ENCODE measurements at regions not wholly inside any gene's neighbourhood (a gene's known extent, or its start where the extent isn't known, plus 50 kb on each side); places are given as distances from the start of the nearest gene placed in this dataset.

DNA sequence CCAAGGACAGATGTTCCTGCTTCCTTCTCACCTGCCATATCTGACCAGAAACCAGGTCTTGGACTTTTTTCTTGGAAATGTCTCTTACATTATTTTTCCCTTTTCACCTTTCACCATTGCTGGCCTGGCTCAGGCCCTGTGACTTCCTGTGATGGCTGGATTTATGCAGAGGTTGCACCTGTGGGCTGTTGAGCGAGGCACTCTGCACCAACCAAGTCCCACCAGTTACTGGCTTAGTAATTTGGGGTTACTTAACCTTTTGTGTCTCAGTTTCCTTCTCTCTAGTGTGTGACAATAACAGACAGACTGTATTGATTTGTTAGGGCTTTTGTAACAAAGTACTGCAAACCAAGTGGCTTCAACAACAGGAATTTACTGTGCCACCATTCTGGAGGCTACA is 110.0 kb downstream of the INSIG2 start:
- CTCF ChIA-PET = no interaction called here
- no peak for ATAC-seq

More for the DNA sequence above, 110.0 kb downstream of the INSIG2 start:
- Histone ChIP-seq H3K36me3 (ENCODE audit: control insufficient read depth in 2 of 2, insufficient read depth in 2 of 2, low read length in 1 of 2) (no peaks in the 10 kb centered on the region), H3K27me3 (replicated peaks in 1 of 2; ENCODE audit: control insufficient read depth in 2 of 2, insufficient read depth in 2 of 2, low read length in 1 of 2) (no peaks in the 10 kb centered on the region; a peak in 2 of 4 replicates), H3K4me3 (no peak overlapping the region), H2AFZ (ENCODE audit: control insufficient read depth, low read depth, low read length) (no peak overlapping the region), H3K4me1 (ENCODE audit: control insufficient read depth, insufficient read depth, low read length) (no peaks in the 10 kb centered on the region), H3K9me3 (replicated peaks; ENCODE audit: control insufficient read depth, insufficient read depth, low read length) (no peaks in the 10 kb centered on the region), H3K9ac (ENCODE audit: control insufficient read depth, insufficient read depth, low read length) (no peak overlapping the region), H3K79me2 (ENCODE audit: control insufficient read depth, insufficient read depth, low read length) (no peaks in the 10 kb centered on the region), H4K20me1 (ENCODE audit: control insufficient read depth, insufficient read depth) (no peaks in the 10 kb centered on the region), H3K4me2 (ENCODE audit: control insufficient read depth, insufficient read depth) (no peak overlapping the region), H3K27ac (ENCODE audit: control insufficient read depth, insufficient read depth) (no peak overlapping the region)
- intact Hi-C loops (cut with micrococcal nuclease; ENCODE audit: unreplicated experiment) = no loop called here
- RAD21 ChIA-PET (ENCODE audit: unreplicated experiment) = no interaction called here
- no peak for DNase-seq (ENCODE audit: low read depth, low spot score)
- no TSS peak for BruUV-seq (replicated peaks)
- 60% methylated on average over 1 of the region's 1 CpG for WGBS (ENCODE audit: insufficient coverage, insufficient replicate concordance, low lambda C conversion rate, missing lambda C conversion rate)
- FAIRE-seq = no peak
- TF ChIP-seq IKZF2 (IDR thresholded peaks at IDR 0.05) (no peak), PAX5 (IDR thresholded peaks at IDR 0.05; ENCODE audit: borderline replicate concordance, low read depth, low read length) (no peak), TARDBP (IDR thresholded peaks at IDR 0.05; ENCODE audit: borderline replicate concordance) (no peak), TCF12 (IDR thresholded peaks at IDR 0.05; ENCODE audit: low read depth, low read length) (no peak), SMC3 (IDR thresholded peaks at IDR 0.05; ENCODE audit: borderline replicate concordance, low read length) (no peak), BMI1 (IDR thresholded peaks at IDR 0.05; ENCODE audit: borderline replicate concordance) (no peak), BHLHE40 (IDR thresholded peaks at IDR 0.05; ENCODE audit: borderline replicate concordance in 1 of 2, low read depth in 2 of 2, low read length in 1 of 2) (no peak), CHD4 (IDR thresholded peaks at IDR 0.05) (no peak), FOS (IDR thresholded peaks at IDR 0.05; ENCODE audit: borderline replicate concordance, extremely low read depth, insufficient read length) (no peak), TCF3 (IDR thresholded peaks at IDR 0.05; ENCODE audit: borderline replicate concordance, insufficient read depth, low read depth, low read length) (no peak), YBX1 (IDR thresholded peaks at IDR 0.05) (no peak), YY1 (IDR thresholded peaks at IDR 0.05; ENCODE audit: low read depth, low read length) (no peak), LARP7 (IDR thresholded peaks at IDR 0.05) (no peak), MYC (IDR thresholded peaks at IDR 0.05; ENCODE audit: insufficient read depth, insufficient read length, insufficient replicate concordance, low read length, severe bottlenecking) (no peak), ETV6 (conservative IDR thresholded peaks at IDR 0.05 in 1 of 2, IDR thresholded peaks at IDR 0.05 in 1 of 2; ENCODE audit: borderline replicate concordance in 1 of 2, low read depth in 1 of 2) (no peak), HDAC6 (IDR thresholded peaks at IDR 0.05; ENCODE audit: unreplicated experiment) (no peak)
- TF ChIP-seq, protein P1, sequence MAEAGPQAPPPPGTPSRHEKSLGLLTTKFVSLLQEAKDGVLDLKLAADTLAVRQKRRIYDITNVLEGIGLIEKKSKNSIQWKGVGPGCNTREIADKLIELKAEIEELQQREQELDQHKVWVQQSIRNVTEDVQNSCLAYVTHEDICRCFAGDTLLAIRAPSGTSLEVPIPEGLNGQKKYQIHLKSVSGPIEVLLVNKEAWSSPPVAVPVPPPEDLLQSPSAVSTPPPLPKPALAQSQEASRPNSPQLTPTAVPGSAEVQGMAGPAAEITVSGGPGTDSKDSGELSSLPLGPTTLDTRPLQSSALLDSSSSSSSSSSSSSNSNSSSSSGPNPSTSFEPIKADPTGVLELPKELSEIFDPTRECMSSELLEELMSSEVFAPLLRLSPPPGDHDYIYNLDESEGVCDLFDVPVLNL (IDR thresholded peaks at IDR 0.05; ENCODE audit: low read depth, low read length) = no peak
- TF ChIP-seq, protein P2, sequence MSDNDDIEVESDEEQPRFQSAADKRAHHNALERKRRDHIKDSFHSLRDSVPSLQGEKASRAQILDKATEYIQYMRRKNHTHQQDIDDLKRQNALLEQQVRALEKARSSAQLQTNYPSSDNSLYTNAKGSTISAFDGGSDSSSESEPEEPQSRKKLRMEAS (IDR thresholded peaks at IDR 0.05; ENCODE audit: low read depth, low read length) = no peak
- TF ChIP-seq, protein P3, sequence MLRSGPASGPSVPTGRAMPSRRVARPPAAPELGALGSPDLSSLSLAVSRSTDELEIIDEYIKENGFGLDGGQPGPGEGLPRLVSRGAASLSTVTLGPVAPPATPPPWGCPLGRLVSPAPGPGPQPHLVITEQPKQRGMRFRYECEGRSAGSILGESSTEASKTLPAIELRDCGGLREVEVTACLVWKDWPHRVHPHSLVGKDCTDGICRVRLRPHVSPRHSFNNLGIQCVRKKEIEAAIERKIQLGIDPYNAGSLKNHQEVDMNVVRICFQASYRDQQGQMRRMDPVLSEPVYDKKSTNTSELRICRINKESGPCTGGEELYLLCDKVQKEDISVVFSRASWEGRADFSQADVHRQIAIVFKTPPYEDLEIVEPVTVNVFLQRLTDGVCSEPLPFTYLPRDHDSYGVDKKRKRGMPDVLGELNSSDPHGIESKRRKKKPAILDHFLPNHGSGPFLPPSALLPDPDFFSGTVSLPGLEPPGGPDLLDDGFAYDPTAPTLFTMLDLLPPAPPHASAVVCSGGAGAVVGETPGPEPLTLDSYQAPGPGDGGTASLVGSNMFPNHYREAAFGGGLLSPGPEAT (IDR thresholded peaks at IDR 0.05; ENCODE audit: low read depth) = no peak
- TF ChIP-seq, protein P4, sequence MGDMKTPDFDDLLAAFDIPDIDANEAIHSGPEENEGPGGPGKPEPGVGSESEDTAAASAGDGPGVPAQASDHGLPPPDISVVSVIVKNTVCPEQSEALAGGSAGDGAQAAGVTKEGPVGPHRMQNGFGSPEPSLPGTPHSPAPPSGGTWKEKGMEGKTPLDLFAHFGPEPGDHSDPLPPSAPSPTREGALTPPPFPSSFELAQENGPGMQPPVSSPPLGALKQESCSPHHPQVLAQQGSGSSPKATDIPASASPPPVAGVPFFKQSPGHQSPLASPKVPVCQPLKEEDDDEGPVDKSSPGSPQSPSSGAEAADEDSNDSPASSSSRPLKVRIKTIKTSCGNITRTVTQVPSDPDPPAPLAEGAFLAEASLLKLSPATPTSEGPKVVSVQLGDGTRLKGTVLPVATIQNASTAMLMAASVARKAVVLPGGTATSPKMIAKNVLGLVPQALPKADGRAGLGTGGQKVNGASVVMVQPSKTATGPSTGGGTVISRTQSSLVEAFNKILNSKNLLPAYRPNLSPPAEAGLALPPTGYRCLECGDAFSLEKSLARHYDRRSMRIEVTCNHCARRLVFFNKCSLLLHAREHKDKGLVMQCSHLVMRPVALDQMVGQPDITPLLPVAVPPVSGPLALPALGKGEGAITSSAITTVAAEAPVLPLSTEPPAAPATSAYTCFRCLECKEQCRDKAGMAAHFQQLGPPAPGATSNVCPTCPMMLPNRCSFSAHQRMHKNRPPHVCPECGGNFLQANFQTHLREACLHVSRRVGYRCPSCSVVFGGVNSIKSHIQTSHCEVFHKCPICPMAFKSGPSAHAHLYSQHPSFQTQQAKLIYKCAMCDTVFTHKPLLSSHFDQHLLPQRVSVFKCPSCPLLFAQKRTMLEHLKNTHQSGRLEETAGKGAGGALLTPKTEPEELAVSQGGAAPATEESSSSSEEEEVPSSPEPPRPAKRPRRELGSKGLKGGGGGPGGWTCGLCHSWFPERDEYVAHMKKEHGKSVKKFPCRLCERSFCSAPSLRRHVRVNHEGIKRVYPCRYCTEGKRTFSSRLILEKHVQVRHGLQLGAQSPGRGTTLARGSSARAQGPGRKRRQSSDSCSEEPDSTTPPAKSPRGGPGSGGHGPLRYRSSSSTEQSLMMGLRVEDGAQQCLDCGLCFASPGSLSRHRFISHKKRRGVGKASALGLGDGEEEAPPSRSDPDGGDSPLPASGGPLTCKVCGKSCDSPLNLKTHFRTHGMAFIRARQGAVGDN (IDR thresholded peaks at IDR 0.05) = no peak
- in situ Hi-C loops (cut with MboI) = no loop called here
- POLR2A ChIA-PET = no interaction called here
- SMC1A ChIA-PET (ENCODE audit: uncharacterized antibody, unreplicated experiment) = no interaction called here

Measured in GM12878 (cell line).